ENCODE measurements at regions not wholly inside any gene's neighbourhood (a gene's known extent, or its start where the extent isn't known, plus 50 kb on each side); places are given as distances from the start of the nearest gene placed in this dataset.

DNA sequence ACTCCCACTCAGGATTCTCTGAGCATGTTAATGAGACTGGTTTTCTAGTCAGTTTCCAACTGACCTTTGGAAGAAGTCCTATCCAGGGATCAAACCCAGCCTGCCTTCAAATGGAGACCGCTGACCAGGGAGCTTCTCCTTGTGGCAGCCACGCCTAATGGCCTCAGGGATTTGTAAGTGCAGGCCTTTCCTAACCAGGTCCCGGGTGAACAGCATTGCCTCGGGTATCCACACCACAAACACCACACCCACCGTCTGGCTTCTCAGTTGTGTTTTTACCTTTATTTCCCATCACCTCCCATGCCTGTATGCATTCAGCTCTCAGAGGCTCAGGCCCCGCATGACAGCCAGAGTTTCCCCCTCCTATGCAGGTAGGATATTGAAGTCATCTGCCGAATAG is 406.3 kb upstream of the HS6ST1 start:
- Histone ChIP-seq H3K4me3 (ENCODE audit: insufficient read depth, low read depth, low read length, poor library complexity, severe bottlenecking) (no peak overlapping the region), H3K36me3 (ENCODE audit: control insufficient read depth, insufficient read depth, low read length) (no peaks in the 10 kb centered on the region), H3K27ac (ENCODE audit: insufficient read depth, low read length, poor library complexity, severe bottlenecking) (no peak overlapping the region), H3K9me3 (ENCODE audit: control insufficient read depth, low read length) (no peaks in the 10 kb centered on the region), H3K27me3 (replicated peaks; ENCODE audit: control insufficient read depth, insufficient read depth, low read length, poor library complexity, severe bottlenecking) (no peaks in the 10 kb centered on the region), H3K4me1 (ENCODE audit: control insufficient read depth, insufficient read depth, low read length, poor library complexity, severe bottlenecking) (no peaks in the 10 kb centered on the region)
- no peak for DNase-seq

DNA sequence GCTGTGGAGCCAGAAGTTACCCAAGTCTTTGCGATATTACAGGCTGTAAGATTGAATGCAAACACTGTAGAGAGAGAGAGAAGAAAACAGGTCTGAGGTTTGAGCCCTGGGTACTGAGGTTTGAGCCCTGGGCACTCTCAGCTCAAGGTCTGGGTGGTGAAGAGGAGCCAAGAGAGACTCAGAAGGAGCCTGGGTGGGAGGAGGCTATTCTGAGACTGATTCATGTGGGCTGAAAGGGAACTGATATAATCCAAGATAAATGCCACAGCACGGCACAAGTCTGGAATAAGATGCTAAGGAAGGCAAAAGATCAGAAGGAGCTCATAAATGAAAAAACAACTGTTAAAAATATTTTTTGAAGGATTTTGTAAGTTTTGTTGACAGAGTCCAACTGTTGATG is 407.6 kb upstream of the HS6ST1 start:
- H3K4me1 ChIP-seq (ENCODE audit: control insufficient read depth, insufficient read depth, low read length, poor library complexity, severe bottlenecking) = no peaks in the 10 kb centered on the region
- H3K9me3 ChIP-seq (ENCODE audit: control insufficient read depth, low read length) = no peaks in the 10 kb centered on the region
- no peaks in the 10 kb centered on the region for H3K27me3 ChIP-seq (replicated peaks; ENCODE audit: control insufficient read depth, insufficient read depth, low read length, poor library complexity, severe bottlenecking)
- no peaks in the 10 kb centered on the region for H3K36me3 ChIP-seq (ENCODE audit: control insufficient read depth, insufficient read depth, low read length)
- H3K27ac ChIP-seq (ENCODE audit: insufficient read depth, low read length, poor library complexity, severe bottlenecking) = no peak overlapping the region
- no peak overlapping the region for H3K4me3 ChIP-seq (ENCODE audit: insufficient read depth, low read depth, low read length, poor library complexity, severe bottlenecking)
- DNase-seq = no peak

DNA sequence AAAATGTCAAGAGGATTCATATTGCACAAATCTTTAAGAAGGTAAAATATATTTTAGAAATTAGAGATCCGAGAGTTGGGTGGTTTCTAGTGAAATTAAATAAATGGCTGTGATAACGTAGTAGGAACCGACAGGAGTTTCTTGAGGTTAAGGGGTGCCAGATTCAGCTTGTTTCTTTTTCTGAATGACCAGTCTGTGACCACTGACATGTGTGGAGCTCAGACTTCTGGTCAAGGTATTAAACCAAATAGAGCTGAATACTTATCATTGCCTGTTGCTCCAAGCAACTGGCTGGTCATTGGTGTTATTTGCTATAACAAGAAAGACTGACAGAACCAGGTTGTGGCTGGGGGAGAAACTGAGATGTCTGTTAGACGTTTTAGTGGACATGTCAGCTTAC is 408.2 kb upstream of the HS6ST1 start:
- no peaks in the 10 kb centered on the region for H3K27me3 ChIP-seq (replicated peaks; ENCODE audit: control insufficient read depth, insufficient read depth, low read length, poor library complexity, severe bottlenecking)
- H3K27ac ChIP-seq (ENCODE audit: insufficient read depth, low read length, poor library complexity, severe bottlenecking) = no peak overlapping the region
- H3K36me3 ChIP-seq (ENCODE audit: control insufficient read depth, insufficient read depth, low read length) = no peaks in the 10 kb centered on the region
- no peak overlapping the region for H3K4me3 ChIP-seq (ENCODE audit: insufficient read depth, low read depth, low read length, poor library complexity, severe bottlenecking)
- no peaks in the 10 kb centered on the region for H3K4me1 ChIP-seq (ENCODE audit: control insufficient read depth, insufficient read depth, low read length, poor library complexity, severe bottlenecking)
- H3K9me3 ChIP-seq (ENCODE audit: control insufficient read depth, low read length) = no peaks in the 10 kb centered on the region
- DNase-seq = no peak

DNA sequence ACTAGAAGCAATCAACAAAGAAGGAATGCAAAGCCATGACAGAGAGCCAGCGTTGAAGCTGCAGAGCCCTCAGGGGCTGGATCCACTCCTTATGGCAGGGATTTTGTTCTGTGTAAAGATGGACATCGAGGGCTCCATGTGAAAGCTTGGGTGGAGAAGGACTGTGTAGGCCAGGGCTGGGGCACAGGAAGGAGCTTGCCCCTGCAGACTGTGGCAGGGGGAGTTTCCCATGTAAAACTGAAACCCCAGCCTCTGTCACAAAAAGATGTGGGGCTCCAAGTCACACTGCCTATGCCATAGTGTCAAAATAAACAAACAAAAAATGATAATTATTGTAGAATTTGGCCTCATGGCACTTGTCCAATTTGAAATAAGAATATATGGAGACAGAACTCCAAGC is 408.7 kb upstream of the HS6ST1 start:
- Histone ChIP-seq H3K27me3 (replicated peaks; ENCODE audit: control insufficient read depth, insufficient read depth, low read length, poor library complexity, severe bottlenecking) (no peaks in the 10 kb centered on the region), H3K27ac (ENCODE audit: insufficient read depth, low read length, poor library complexity, severe bottlenecking) (no peak overlapping the region), H3K4me3 (ENCODE audit: insufficient read depth, low read depth, low read length, poor library complexity, severe bottlenecking) (no peak overlapping the region), H3K4me1 (ENCODE audit: control insufficient read depth, insufficient read depth, low read length, poor library complexity, severe bottlenecking) (no peaks in the 10 kb centered on the region), H3K9me3 (ENCODE audit: control insufficient read depth, low read length) (no peaks in the 10 kb centered on the region), H3K36me3 (ENCODE audit: control insufficient read depth, insufficient read depth, low read length) (no peaks in the 10 kb centered on the region)
- no peak for DNase-seq

DNA sequence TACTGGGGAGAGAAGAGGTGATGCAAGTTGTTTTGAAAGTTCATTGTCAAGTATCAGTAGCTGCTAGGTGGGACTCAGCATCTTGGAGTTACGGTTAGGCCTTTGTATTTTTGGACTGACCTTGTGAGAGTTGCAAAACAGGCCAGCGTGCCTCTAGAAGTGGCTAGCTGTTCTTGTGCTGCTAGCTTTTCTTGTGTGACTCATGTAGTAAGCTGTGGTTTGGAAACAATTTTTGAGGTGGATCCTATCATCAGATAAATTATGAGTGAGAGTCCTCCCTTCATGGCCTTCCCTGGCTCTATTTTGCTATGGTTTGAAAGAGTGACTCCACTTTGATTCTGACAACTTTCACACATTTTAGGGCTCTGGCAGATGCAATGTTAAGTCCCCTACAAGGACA is 409.2 kb upstream of the HS6ST1 start:
- Histone ChIP-seq H3K27me3 (replicated peaks; ENCODE audit: control insufficient read depth, insufficient read depth, low read length, poor library complexity, severe bottlenecking) (no peaks in the 10 kb centered on the region), H3K4me1 (ENCODE audit: control insufficient read depth, insufficient read depth, low read length, poor library complexity, severe bottlenecking) (no peaks in the 10 kb centered on the region), H3K4me3 (ENCODE audit: insufficient read depth, low read depth, low read length, poor library complexity, severe bottlenecking) (no peak overlapping the region), H3K27ac (ENCODE audit: insufficient read depth, low read length, poor library complexity, severe bottlenecking) (no peak overlapping the region), H3K36me3 (ENCODE audit: control insufficient read depth, insufficient read depth, low read length) (no peaks in the 10 kb centered on the region), H3K9me3 (ENCODE audit: control insufficient read depth, low read length) (no peaks in the 10 kb centered on the region)
- DNase-seq = no peak

DNA sequence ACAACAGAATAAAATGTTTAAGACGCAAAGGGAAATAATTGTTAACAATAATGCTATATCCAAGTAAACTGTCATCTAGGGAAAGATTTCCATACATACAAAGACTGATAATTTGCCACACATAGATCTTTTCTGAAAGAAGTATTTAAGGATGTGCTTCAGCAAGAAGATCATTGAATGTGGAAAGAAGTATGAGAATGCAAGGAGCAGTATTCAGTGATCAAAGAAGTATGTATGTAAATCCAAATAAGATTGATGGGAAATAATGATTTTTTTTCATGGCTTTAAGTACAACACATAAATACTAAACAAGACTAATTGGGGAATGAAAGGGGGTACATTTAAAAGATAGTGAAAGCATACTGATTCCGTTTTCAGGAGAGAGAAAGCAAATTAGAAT is 410.4 kb upstream of the HS6ST1 start:
- Histone ChIP-seq H3K4me3 (ENCODE audit: insufficient read depth, low read depth, low read length, poor library complexity, severe bottlenecking) (no peak overlapping the region), H3K36me3 (ENCODE audit: control insufficient read depth, insufficient read depth, low read length) (no peaks in the 10 kb centered on the region), H3K9me3 (ENCODE audit: control insufficient read depth, low read length) (no peaks in the 10 kb centered on the region), H3K4me1 (ENCODE audit: control insufficient read depth, insufficient read depth, low read length, poor library complexity, severe bottlenecking) (no peaks in the 10 kb centered on the region), H3K27ac (ENCODE audit: insufficient read depth, low read length, poor library complexity, severe bottlenecking) (no peak overlapping the region), H3K27me3 (replicated peaks; ENCODE audit: control insufficient read depth, insufficient read depth, low read length, poor library complexity, severe bottlenecking) (no peaks in the 10 kb centered on the region)
- DNase-seq = no peak

DNA sequence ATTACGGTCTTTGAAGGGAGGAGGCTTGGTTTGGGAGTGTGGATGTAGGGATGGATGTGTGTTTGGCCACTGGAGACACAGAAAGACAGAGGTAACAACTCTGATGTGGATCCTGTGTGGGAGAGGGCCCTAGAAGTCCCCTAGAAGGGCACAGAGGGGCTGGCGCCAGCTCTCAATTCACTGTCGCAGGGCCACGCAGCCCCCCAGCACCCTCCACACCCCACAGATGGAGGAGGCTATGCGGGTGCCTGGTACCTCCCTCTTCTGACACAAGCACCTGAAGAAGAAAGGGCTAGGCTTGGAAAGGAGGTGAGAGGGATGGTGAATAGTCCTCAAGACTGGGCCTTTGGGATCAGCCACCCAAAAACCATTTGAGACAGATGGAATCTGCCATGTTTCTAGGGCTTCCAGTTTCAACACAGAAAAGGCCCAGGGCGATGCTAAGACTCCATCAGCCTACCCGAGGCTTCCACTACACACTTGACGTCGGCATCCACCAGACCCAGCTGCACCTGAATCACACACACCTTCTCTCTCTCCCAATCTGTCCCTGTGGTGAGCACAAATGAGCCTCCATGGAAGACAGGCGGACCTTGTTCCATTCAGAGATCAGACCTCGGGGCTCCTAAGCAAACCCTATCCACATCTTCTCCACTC is 413.5 kb upstream of the HS6ST1 start:
- Histone ChIP-seq H3K27ac (ENCODE audit: insufficient read depth, low read length, poor library complexity, severe bottlenecking) (no peak overlapping the region), H3K9me3 (ENCODE audit: control insufficient read depth, low read length) (no peaks in the 10 kb centered on the region), H3K27me3 (replicated peaks; ENCODE audit: control insufficient read depth, insufficient read depth, low read length, poor library complexity, severe bottlenecking) (peaks cover 3% of the 10 kb centered on the region), H3K36me3 (ENCODE audit: control insufficient read depth, insufficient read depth, low read length) (no peaks in the 10 kb centered on the region), H3K4me3 (ENCODE audit: insufficient read depth, low read depth, low read length, poor library complexity, severe bottlenecking) (no peak overlapping the region), H3K4me1 (ENCODE audit: control insufficient read depth, insufficient read depth, low read length, poor library complexity, severe bottlenecking) (peaks cover 4% of the 10 kb centered on the region)
- DNase-seq = no peak

DNA sequence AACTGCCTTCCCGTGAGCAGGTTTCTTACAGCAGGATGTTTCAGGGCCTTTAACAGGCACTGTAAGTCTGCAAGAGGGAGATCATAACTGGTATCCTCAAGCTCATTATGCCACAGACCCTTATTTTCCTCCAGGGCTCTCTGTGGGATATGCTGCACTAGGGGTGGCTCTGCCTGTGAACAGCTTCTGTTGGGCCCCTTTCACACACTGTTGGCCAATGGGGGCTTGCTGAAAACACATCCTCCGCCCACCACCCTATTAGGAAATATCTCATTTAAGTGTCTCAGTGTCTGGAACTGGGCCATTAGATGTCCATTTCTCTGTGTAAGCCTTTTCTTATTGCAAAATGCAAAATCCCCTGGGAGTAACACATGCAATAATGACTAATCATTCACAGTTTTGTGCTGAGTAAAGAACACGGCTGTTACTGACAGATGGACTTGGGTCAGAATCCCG is 414.3 kb upstream of the HS6ST1 start:
- Histone ChIP-seq H3K36me3 (ENCODE audit: control insufficient read depth, insufficient read depth, low read length) (no peaks in the 10 kb centered on the region), H3K9me3 (ENCODE audit: control insufficient read depth, low read length) (no peaks in the 10 kb centered on the region), H3K27ac (ENCODE audit: insufficient read depth, low read length, poor library complexity, severe bottlenecking) (no peak overlapping the region), H3K4me3 (ENCODE audit: insufficient read depth, low read depth, low read length, poor library complexity, severe bottlenecking) (no peak overlapping the region), H3K27me3 (replicated peaks; ENCODE audit: control insufficient read depth, insufficient read depth, low read length, poor library complexity, severe bottlenecking) (peaks cover 3% of the 10 kb centered on the region), H3K4me1 (ENCODE audit: control insufficient read depth, insufficient read depth, low read length, poor library complexity, severe bottlenecking) (peaks cover 4% of the 10 kb centered on the region)
- no peak for DNase-seq

DNA sequence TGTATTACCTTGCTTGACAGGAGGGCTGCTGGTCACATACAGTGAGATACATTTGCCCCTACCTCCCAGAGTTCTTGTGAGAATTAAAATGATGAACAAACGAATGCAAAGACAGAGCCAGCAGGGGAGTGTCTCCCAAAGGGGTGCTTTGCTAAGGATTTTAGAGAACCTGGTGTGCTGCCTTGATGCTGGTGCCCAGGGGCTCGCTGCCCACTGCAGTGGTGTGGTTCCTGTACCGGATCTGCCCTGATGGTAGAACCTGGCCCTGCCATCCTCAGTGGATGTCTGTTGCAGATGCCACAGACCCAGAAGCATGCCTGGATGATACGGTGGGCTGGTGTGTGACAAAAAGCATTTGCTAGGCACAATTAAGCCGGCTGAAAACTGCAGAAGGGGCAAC is 414.8 kb upstream of the HS6ST1 start:
- no peak overlapping the region for H3K27ac ChIP-seq (ENCODE audit: insufficient read depth, low read length, poor library complexity, severe bottlenecking)
- H3K27me3 ChIP-seq (replicated peaks; ENCODE audit: control insufficient read depth, insufficient read depth, low read length, poor library complexity, severe bottlenecking) = peaks cover 3% of the 10 kb centered on the region
- no peak for DNase-seq
- H3K4me1 ChIP-seq (ENCODE audit: control insufficient read depth, insufficient read depth, low read length, poor library complexity, severe bottlenecking) = peaks cover 4% of the 10 kb centered on the region
- no peaks in the 10 kb centered on the region for H3K36me3 ChIP-seq (ENCODE audit: control insufficient read depth, insufficient read depth, low read length)
- no peaks in the 10 kb centered on the region for H3K9me3 ChIP-seq (ENCODE audit: control insufficient read depth, low read length)
- H3K4me3 ChIP-seq (ENCODE audit: insufficient read depth, low read depth, low read length, poor library complexity, severe bottlenecking) = no peak overlapping the region

DNA sequence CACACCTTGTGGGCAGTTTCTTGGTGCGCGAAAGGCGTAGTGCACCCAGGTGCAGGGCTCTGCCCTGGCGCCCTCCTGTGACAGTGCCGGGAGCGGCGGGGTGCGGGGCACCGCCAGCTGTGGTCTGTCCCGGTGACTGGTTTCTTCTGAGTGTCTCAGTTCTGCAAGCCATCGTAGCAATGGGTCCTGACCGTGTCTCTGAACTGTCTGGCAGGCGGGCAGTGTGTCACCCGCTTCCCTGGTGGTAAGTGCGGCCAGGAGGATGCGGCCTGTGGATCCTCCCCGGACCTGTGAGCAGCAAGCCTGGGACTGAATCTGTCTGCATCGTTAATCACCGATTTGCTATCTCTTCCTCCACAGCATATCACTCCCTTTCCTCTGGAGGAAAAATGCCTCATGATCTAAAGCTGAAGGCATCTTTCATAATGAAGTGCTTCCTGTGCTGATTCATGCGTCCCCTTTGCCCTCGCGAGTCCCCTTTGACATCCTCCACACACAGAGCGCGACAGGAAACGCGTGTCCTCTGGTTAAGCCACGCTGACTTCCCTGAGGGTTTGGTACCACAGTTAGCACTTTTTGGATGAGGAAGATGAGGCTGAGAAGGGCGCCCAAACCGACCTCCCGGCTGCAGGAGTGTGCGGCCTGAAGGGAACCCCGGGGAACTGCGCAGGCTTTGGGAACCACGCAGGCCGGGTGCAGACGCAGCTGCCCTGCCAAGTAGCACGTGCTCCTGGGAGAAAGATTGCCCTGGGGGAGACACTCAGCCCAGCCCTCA is 416.0 kb upstream of the HS6ST1 start:
- Histone ChIP-seq H3K27ac (ENCODE audit: insufficient read depth, low read length, poor library complexity, severe bottlenecking) (no peak overlapping the region), H3K4me3 (ENCODE audit: insufficient read depth, low read depth, low read length, poor library complexity, severe bottlenecking) (no peak overlapping the region), H3K27me3 (replicated peaks; ENCODE audit: control insufficient read depth, insufficient read depth, low read length, poor library complexity, severe bottlenecking) (peaks cover 3% of the 10 kb centered on the region), H3K36me3 (ENCODE audit: control insufficient read depth, insufficient read depth, low read length) (no peaks in the 10 kb centered on the region), H3K9me3 (ENCODE audit: control insufficient read depth, low read length) (no peaks in the 10 kb centered on the region), H3K4me1 (ENCODE audit: control insufficient read depth, insufficient read depth, low read length, poor library complexity, severe bottlenecking) (peaks cover 4% of the 10 kb centered on the region)
- no peak for DNase-seq
